GM12878 (cell line): ENCODE measurements at regions not wholly inside any gene's neighbourhood (a gene's known extent, or its start where the extent isn't known, plus 50 kb on each side); places are given as distances from the start of the nearest gene placed in this dataset.

Experiments used
- BCLAF1 ChIP-seq: fragments of 450-650 bp; IDR thresholded peaks from 2 replicates; pipeline ENCODE4 v1.6.1; 2017; ENCODE audit warnings: antibody characterized with exemption, mild to moderate bottlenecking, moderate library complexity
- EED ChIP-seq: sonication (generic); IDR thresholded peaks from 2 replicates; pipeline ENCODE4 v1.6.1; 2016; ENCODE audit warnings: antibody characterized with exemption, low read depth
- GATAD2B ChIP-seq: fragments of 450-650 bp; conservative IDR thresholded peaks from 2 replicates; pipeline ENCODE4 v1.6.1; 2017; ENCODE audit warnings: low read depth, mild to moderate bottlenecking, moderate library complexity
- LARP7 ChIP-seq: fragments of 450-650 bp; IDR thresholded peaks from 2 replicates; pipeline ENCODE4 v1.6.1; 2017; ENCODE audit warnings: mild to moderate bottlenecking
- NR2C1 ChIP-seq: fragments of 450-650 bp; IDR thresholded peaks from 2 replicates; pipeline ENCODE4 v1.6.1; 2017; ENCODE audit warnings: antibody characterized with exemption, mild to moderate bottlenecking, moderate library complexity
- PML ChIP-seq: IDR thresholded peaks from 2 replicates; pipeline ENCODE4 v1.6.1; 2012; ENCODE audit warnings: low read length, inconsistent platforms
- SMAD1 ChIP-seq: fragments of 450-650 bp; IDR thresholded peaks from 2 replicates; pipeline ENCODE4 v1.6.1; 2018; ENCODE audit warnings: mild to moderate bottlenecking, low read depth; ENCODE audit not compliant: partially characterized antibody
- TBL1XR1 ChIP-seq: IDR thresholded peaks from 2 replicates; pipeline ENCODE4 v1.6.1; 2012; ENCODE audit warnings: low read depth, low read length, improper control_type of control experiment
- TCF7 ChIP-seq: IDR thresholded peaks from 2 replicates; pipeline ENCODE4 v1.6.1; 2014; ENCODE audit warnings: antibody characterized with exemption, borderline replicate concordance
- YBX1 ChIP-seq: fragments of 450-650 bp; IDR thresholded peaks from 2 replicates; pipeline ENCODE4 v1.6.1; 2016; ENCODE audit warnings: antibody characterized with exemption
- TF ChIP-seq, protein P1 (sequence below): fragments of 450-650 bp; IDR thresholded peaks from 2 replicates; pipeline ENCODE4 v1.6.1; 2017; ENCODE audit warnings: borderline replicate concordance
- TF ChIP-seq, protein P2 (sequence below): fragments of 450-650 bp; IDR thresholded peaks from 2 replicates; pipeline ENCODE4 v1.6.1; 2017; ENCODE audit warnings: mild to moderate bottlenecking, moderate library complexity

DNA sequence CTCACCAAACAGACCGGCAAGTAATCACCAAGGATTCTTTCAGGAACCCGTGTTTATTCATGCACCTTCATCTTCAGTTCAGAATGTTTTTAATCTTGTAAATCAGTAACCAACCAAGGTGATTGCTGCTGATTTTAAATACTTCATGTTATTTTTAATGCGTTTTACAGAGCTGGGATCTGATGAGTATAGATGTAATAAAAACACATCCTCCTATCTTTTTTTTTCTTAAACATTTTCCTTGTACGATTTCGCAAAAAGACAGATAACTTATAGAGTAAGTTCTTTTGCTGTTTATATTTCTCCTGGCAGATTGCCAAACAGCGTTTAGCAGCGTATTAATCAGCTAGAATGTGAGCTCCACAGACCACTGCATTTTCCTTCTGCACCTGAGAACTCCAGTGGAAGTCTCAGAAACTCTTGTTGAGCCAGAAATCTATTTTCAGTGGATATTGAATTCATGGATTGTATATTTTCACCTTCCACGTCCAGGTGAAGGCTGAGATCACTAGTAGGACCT lies 397.8 kb upstream of the NRP1 start (continued):
- no peak for TF ChIP-seq BCLAF1
- TF ChIP-seq NR2C1, result no peak
- no peak for TF ChIP-seq LARP7
- TF ChIP-seq, protein P1, sequence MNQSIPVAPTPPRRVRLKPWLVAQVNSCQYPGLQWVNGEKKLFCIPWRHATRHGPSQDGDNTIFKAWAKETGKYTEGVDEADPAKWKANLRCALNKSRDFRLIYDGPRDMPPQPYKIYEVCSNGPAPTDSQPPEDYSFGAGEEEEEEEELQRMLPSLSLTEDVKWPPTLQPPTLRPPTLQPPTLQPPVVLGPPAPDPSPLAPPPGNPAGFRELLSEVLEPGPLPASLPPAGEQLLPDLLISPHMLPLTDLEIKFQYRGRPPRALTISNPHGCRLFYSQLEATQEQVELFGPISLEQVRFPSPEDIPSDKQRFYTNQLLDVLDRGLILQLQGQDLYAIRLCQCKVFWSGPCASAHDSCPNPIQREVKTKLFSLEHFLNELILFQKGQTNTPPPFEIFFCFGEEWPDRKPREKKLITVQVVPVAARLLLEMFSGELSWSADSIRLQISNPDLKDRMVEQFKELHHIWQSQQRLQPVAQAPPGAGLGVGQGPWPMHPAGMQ, result no peak
- TF ChIP-seq YBX1, result no peak
- no peak for TF ChIP-seq PML
- TF ChIP-seq SMAD1, result no peak
- no peak for TF ChIP-seq TCF7
- TF ChIP-seq, protein P2, sequence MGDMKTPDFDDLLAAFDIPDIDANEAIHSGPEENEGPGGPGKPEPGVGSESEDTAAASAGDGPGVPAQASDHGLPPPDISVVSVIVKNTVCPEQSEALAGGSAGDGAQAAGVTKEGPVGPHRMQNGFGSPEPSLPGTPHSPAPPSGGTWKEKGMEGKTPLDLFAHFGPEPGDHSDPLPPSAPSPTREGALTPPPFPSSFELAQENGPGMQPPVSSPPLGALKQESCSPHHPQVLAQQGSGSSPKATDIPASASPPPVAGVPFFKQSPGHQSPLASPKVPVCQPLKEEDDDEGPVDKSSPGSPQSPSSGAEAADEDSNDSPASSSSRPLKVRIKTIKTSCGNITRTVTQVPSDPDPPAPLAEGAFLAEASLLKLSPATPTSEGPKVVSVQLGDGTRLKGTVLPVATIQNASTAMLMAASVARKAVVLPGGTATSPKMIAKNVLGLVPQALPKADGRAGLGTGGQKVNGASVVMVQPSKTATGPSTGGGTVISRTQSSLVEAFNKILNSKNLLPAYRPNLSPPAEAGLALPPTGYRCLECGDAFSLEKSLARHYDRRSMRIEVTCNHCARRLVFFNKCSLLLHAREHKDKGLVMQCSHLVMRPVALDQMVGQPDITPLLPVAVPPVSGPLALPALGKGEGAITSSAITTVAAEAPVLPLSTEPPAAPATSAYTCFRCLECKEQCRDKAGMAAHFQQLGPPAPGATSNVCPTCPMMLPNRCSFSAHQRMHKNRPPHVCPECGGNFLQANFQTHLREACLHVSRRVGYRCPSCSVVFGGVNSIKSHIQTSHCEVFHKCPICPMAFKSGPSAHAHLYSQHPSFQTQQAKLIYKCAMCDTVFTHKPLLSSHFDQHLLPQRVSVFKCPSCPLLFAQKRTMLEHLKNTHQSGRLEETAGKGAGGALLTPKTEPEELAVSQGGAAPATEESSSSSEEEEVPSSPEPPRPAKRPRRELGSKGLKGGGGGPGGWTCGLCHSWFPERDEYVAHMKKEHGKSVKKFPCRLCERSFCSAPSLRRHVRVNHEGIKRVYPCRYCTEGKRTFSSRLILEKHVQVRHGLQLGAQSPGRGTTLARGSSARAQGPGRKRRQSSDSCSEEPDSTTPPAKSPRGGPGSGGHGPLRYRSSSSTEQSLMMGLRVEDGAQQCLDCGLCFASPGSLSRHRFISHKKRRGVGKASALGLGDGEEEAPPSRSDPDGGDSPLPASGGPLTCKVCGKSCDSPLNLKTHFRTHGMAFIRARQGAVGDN, result no peak
- TF ChIP-seq EED, result no peak
- TF ChIP-seq GATAD2B, result no peak
- TF ChIP-seq TBL1XR1, result no peak
- TF ChIP-seq, all 136 proteins: peak for 0
